SKM-1 (cell line): ENCODE measurements at regions not wholly inside any gene's neighbourhood (a gene's known extent, or its start where the extent isn't known, plus 50 kb on each side); places are given as distances from the start of the nearest gene placed in this dataset.

Source experiments
- DNase-seq: peaks from one replicate; lab custom pipeline; 2025; ENCODE audit not compliant: unreplicated experiment; lab: John Stamatoyannopoulos, UW

GRCh38 chr17:83144421-83145357 lies 65.3 kb downstream of the METRNL start:
- no peak for DNase-seq

GRCh38 chr17:83145358-83145738 lies 65.9 kb downstream of the METRNL start:
- DNase-seq, result no peak

DNA sequence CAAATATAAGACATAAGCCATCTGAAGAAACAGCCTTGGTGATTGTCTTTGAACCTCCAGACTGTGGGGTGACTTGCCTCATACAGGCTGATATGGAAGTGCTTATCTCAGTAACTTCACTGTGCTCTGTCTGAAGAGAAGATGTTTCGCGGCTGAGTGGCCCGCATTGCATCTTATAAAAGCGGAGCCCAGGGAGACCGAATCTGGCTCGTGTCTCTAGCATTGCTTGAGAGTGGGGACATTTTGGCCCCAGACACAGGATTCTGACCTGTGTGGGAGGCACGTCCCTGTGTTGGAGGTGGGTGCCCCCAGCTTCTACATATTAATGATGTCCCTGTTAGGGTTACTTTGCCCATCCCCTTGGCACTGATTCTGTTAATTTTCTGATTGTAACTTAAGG lies 66.4 kb downstream of the METRNL start:
- no peak for DNase-seq

- DNase-seq, result no peak
These were observed 66.9 kb downstream of the METRNL start for GRCh38 chr17:83146347-83146746.

- no peak for DNase-seq
These were observed 67.9 kb downstream of the METRNL start for GRCh38 chr17:83147280-83147679.

GRCh38 chr17:83148317-83149028 lies 69.1 kb downstream of the METRNL start:
- DNase-seq, result no peak

GRCh38 chr17:83149029-83149725 lies 69.8 kb downstream of the METRNL start:
- DNase-seq, result no peak

DNA sequence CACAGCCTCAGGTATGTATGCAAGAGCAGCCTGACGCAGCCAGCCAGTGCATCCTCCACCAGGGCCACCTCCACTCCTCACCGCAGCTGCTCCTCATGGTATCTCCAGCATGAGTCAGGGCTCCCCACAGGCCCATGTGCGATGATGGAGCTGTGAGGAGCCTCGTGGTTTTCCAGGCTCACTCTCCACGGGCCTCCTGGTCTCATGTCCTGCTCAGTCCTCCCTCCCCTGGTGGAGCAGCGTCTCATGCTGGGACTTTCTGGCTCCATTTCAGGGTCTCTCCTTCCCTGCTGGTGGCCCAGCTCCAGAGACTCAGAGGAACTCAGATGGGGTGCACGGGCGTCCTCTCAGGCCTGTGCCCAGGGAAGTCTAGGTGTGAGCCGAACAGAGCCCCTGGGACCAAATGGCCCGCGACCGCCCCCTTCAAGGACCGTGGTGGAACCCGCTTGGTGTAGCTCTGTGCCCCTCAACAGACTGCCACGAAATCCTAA lies 70.4 kb downstream of the METRNL start:
- DNase-seq, result no peak

- no peak for DNase-seq
These were observed 71.1 kb downstream of the METRNL start for GRCh38 chr17:83150369-83151055.

DNA sequence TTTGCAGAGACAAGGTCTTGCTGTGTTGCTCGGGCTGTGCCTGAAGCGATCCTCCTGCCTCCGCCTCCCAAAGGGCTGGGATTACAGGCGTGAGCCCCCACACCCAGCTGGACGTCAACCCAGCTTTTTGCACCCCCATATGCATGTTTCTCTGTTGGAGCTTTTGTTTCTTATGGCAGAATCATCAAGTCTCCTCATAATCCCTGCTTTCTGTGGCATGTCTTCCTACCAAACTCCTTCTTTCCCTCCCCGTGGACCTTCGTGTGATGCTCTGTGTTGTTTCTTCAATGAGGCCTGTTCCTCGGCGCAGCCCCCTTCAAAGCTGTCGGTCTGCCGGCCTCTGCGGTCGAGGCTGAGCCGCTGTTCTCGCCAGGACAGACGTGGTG lies 71.6 kb downstream of the METRNL start:
- no peak for DNase-seq

DNA sequence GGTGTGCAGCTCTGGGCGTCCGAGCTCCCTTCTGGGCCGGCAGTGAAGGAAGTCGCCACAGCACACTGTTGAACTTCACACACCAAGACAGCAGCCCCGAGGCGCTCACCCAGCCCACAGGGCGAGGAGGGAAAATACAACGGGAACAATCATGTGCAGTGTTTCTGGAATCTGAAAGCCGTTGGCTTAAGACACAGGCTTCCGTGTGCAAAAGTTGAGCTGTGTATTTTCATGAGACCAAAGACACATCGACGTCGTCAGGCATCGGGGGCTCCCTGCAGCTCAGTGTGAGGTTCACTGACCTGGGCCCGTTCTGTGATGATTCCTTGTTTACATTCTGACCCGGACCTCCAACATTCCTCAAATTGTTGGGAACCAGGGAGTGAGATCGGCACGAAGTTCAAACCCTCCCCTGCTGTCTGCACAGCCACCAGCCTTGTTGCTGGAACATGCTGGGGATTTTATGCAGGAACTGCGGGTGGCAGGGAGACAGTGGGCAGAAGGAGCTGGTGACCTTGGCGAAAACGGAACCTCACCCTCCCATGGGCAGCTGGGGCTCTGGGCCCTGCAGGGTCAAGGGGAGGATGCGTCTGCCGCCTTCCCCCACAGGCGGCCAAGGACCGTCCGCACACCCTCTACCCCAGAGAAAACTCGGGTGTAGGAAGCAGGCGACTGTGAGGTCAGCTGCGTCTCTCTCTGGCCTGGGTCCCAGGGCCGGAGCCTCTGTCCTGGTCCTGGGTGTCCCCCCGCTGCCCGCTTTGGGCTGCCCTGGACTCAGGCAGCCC lies 72.2 kb downstream of the METRNL start:
- DNase-seq, result no peak

DNA sequence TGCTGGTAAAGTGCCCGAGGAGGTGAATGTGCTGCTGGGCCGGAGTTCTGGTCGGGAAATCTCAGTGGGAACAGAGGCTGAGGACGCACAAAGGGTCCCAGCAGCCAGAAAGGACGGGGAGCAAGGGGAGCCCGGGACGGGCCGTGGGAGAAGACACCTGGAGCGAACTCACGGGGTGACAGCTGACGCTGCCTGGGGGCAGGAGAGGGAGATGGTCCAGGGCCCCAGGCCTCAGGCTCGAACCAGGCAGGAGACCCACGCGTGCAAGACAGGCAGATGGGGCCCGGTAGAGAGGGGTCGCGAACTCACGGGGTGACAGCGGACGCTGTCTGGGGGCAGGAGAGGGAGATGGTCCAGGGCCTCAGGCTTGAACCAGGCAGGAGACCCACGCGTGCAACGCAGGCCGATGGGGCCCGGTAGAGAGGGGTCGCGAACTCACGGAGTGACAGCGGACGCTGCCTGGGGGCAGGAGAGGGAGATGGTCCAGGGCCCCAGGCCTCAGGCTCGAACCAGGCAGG lies 72.9 kb downstream of the METRNL start:
- DNase-seq, result no peak

GRCh38 chr17:83152745-83153611 lies 73.6 kb downstream of the METRNL start:
- peak; percentile 75 for DNase-seq

DNA sequence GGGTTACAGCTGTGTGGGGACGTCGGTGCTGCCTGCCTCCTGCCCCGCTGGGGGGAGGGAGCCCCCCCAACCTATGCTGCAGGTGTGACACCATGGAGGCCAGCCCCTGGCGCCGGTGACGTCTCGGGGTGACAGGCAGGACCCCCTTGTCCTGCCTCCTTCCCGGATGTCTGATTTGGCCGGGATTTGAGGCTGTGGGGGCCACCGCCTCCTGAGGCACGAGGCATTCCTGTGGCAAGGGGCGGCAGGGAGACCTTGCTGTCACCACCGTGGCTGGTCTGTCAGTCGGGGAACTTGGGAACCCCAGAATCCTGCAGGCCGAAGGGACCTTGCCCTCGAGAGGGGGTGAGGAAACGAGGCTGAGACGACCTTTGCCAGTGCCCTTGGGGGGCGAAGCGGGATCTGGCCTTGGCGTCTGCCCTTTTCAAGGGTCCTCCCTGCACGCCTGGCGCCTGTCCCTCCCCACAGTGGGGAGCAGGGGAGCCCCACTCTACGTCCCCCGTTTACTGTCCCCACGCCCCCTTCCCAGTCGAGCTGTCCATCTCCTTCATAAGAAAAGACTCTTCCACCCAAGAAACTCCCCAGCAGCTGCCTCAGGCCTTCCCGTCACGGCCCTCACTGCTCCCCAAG lies 74.4 kb downstream of the METRNL start:
- no peak for DNase-seq

GRCh38 chr17:83154311-83155127 lies 75.1 kb downstream of the METRNL start:
- no peak for DNase-seq

DNA sequence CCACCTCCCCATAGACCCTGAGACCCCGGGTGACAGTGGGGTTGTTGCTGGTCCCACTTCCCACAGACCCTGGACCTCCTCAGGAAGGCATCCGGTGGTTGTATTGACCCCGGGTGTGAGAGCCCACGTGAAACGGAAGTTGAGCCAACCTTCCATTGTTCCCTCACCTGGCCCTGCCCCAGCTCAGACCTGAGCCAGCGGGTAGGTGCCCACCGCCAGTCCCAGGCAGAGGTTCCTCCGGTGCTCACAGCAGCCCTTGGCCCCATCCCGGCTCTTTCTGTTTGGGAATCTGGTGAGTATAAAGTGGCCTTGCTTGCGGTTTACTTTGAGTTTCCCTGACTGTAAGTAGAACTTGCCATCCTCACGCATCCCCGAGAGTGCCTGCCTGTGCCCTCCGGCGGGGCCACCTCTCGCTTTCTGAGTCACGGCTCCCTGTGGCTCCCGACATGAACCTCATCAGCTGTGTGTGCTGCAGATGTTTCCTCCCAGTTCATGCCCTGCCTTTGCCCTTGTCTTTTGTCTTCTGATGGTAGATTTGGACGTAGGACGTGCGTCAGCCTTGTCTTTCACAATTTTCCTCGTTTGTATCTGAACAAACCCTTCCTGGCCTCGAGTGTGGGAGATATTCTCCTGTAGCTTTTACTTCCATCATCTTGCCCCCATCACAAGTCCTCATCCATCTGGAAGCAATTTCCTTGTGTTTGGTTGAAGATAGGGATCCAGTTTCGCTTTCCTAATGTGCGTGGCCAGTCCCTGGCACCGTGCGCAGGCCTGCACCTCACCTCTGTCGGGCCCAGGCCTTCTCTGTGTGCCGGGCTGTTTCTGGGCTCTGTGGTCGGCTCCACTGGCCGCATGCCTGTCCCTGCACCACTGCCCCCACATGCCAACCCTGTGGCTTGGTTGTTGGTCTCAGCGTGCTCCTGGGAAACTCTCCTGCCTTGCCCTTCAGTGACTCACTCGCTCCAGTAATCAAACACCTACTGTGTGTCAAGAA lies 76.0 kb downstream of the METRNL start:
- no peak for DNase-seq
